BE2C (cell line): ENCODE measurements at regions not wholly inside any gene's neighbourhood (a gene's known extent, or its start where the extent isn't known, plus 50 kb on each side); places are given as distances from the start of the nearest gene placed in this dataset.

Experiments
- DNase-seq: peaks from one replicate; pipeline ENCODE4 v3.0.0-alpha.2; 2020
- H3K27me3 ChIP-seq: fragments of 250-450 bp; sonication (Bioruptor Pico); 2 replicates; pipeline ENCODE4 v1.5.1; 2020; ENCODE audit warnings: mild to moderate bottlenecking
- H3K36me3 ChIP-seq: fragments of 250-450 bp; sonication (Bioruptor Pico); 2 replicates; pipeline ENCODE4 v1.5.1; 2020; ENCODE audit warnings: mild to moderate bottlenecking
- H3K4me1 ChIP-seq: fragments of 250-450 bp; sonication (Bioruptor Pico); 2 replicates; pipeline ENCODE4 v1.5.1; 2020
- H3K4me3 ChIP-seq: 2 replicates; pipeline ENCODE4 v1.5.1; 2011; ENCODE audit warnings: low read depth, low read length
- H3K9me3 ChIP-seq: fragments of 250-450 bp; sonication (Bioruptor Pico); 2 replicates; pipeline ENCODE4 v1.5.1; 2020
- TF ChIP-seq, protein P1 (sequence below): IDR thresholded peaks from 2 replicates; pipeline ENCODE4 v1.5.1; 2012; ENCODE audit warnings: mild to moderate bottlenecking, low read depth, low read length

DNA sequence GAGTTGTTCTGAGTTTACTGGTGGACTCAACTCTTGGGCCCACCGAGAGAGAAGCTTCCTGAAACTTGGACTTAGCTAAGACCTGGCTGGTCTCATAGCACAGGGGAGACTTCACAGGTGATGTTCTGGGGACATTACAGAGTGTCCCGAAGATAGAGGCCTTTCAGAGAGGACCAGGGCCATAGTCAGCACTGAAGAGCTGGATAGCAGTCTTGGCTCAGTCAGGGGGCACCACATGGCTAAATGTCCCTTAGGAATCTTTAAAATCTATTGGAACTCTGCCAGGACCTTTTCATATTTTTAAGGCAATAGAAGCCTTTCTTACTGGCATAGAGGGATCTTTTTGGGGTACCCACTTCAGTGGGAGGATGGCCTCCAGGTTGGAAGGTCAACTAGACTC lies 59.8 kb upstream of the CPLX2 start:
- DNase-seq, result no peak
- Histone ChIP-seq H3K27me3 (no peaks in the 10 kb centered on the region), H3K4me1 (peaks cover 23% of the 10 kb centered on the region), H3K36me3 (peaks cover 4% of the 10 kb centered on the region), H3K9me3 (no peaks in the 10 kb centered on the region), H3K4me3 (no peak overlapping the region)
- TF ChIP-seq, protein P1, sequence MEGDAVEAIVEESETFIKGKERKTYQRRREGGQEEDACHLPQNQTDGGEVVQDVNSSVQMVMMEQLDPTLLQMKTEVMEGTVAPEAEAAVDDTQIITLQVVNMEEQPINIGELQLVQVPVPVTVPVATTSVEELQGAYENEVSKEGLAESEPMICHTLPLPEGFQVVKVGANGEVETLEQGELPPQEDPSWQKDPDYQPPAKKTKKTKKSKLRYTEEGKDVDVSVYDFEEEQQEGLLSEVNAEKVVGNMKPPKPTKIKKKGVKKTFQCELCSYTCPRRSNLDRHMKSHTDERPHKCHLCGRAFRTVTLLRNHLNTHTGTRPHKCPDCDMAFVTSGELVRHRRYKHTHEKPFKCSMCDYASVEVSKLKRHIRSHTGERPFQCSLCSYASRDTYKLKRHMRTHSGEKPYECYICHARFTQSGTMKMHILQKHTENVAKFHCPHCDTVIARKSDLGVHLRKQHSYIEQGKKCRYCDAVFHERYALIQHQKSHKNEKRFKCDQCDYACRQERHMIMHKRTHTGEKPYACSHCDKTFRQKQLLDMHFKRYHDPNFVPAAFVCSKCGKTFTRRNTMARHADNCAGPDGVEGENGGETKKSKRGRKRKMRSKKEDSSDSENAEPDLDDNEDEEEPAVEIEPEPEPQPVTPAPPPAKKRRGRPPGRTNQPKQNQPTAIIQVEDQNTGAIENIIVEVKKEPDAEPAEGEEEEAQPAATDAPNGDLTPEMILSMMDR, result no peak

DNA sequence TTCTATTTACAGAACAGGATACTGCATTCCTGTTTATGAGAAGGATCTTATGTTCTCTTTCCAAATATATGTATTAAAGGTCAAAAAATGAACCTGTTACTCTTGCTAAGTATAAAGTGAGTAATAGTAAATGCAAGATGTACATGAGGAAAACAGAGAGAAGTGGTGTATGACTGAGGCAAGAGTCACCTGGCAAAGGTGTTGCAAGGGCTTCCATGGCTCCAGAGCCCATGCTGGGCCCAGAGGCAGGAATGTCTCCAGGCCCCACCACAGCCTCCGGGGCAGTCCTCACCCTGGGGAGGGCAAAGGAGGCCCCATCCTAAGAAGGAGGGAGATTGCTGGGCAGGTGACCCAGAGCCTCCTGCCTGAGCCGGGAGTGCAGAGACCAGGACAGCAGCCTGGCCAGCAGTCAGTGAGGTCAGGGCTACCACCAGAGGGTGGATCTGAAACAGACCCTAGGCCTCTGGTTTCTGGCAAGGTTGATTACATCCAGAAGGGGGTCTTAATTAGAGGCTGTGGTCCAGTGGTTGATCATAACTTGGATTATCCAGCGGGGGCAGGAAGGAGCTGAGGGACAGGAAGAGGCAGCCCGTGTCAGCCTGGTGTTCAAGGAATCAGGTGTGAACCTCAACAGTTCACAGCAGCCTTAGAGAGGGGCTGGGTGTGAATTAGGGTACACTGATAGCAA lies 57.3 kb upstream of the CPLX2 start:
- Histone ChIP-seq H3K36me3 (peaks cover 4% of the 10 kb centered on the region; the same call in 1 of the 2 replicates), H3K4me3 (no peak overlapping the region), H3K27me3 (no peaks in the 10 kb centered on the region), H3K4me1 (peaks cover 22% of the 10 kb centered on the region), H3K9me3 (no peaks in the 10 kb centered on the region)
- TF ChIP-seq, protein P1, result no peak
- no peak for DNase-seq

- DNase-seq, result peak; percentile 79
- H3K4me1 ChIP-seq, result peaks cover 19% of the 10 kb centered on the region
- no peaks in the 10 kb centered on the region for H3K9me3 ChIP-seq
- H3K27me3 ChIP-seq, result no peaks in the 10 kb centered on the region
- no peak overlapping the region for H3K4me3 ChIP-seq
- H3K36me3 ChIP-seq, result peaks cover 4% of the 10 kb centered on the region; the same call in 1 of the 2 replicates
- TF ChIP-seq, protein P1, result no peak
Observed at GRCh38 chr5:175814691-175815090, 56.7 kb upstream of the CPLX2 start.

GRCh38 chr5:175815126-175815913 lies 56.1 kb upstream of the CPLX2 start:
- H3K4me1 ChIP-seq, result peaks cover 15% of the 10 kb centered on the region
- no peaks in the 10 kb centered on the region for H3K9me3 ChIP-seq
- H3K36me3 ChIP-seq, result peaks cover 4% of the 10 kb centered on the region; the same call in 1 of the 2 replicates
- TF ChIP-seq, protein P1, result no peak
- H3K27me3 ChIP-seq, result no peaks in the 10 kb centered on the region
- no peak overlapping the region for H3K4me3 ChIP-seq
- DNase-seq, result no peak

DNA sequence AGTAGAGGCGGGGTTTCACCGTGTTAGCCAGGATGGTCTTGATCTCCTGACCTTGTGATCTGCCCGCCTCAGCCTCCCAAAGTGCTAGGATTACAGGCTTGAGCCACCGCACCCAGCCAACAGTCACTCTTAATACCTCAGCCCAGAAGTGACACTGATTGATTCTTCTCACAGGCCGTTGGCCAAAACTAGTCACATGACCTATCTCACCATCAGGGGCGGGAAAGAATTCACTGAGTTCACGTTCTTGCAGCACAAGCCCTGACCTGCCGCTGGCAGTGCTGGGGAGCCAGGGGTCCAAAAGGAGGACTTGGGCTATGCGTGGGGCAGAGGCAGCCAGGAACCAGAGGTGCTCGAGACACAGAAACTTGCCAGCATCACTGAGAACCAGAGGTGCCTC lies 55.0 kb upstream of the CPLX2 start:
- no peaks in the 10 kb centered on the region for H3K27me3 ChIP-seq
- peaks cover 4% of the 10 kb centered on the region; the same call in 1 of the 2 replicates for H3K36me3 ChIP-seq
- H3K4me1 ChIP-seq, result peaks cover 15% of the 10 kb centered on the region
- TF ChIP-seq, protein P1, result no peak
- no peaks in the 10 kb centered on the region for H3K9me3 ChIP-seq
- no peak for DNase-seq
- no peak overlapping the region for H3K4me3 ChIP-seq

- H3K27me3 ChIP-seq, result no peaks in the 10 kb centered on the region
- H3K4me3 ChIP-seq, result no peak overlapping the region
- DNase-seq, result no peak
- TF ChIP-seq, protein P1, result no peak
- H3K36me3 ChIP-seq, result peaks cover 4% of the 10 kb centered on the region; the same call in 1 of the 2 replicates
- H3K9me3 ChIP-seq, result no peaks in the 10 kb centered on the region
- H3K4me1 ChIP-seq, result peaks cover 9% of the 10 kb centered on the region
Observed at GRCh38 chr5:175819090-175819425, 52.3 kb upstream of the CPLX2 start.
